Activated naive CD8-positive, alpha-beta T cell treated with anti-CD3 and anti-CD28 coated beads for 36 hours (primary cell): ENCODE measurements at regions not wholly inside any gene's neighbourhood (a gene's known extent, or its start where the extent isn't known, plus 50 kb on each side); places are given as distances from the start of the nearest gene placed in this dataset.

ENCODE experiments used
- DNase-seq: peaks from one replicate; pipeline ENCODE4 v3.0.0; 2021
- H3K27ac Mint-ChIP-seq: one replicate; pipeline ENCODE4 v1.8.0; 2022; ENCODE audit warnings: mild to moderate bottlenecking, moderate library complexity, mixed read lengths
- H3K27me3 Mint-ChIP-seq: one replicate; pipeline ENCODE4 v1.8.0; 2022; ENCODE audit warnings: mild to moderate bottlenecking, mixed read lengths
- H3K36me3 Mint-ChIP-seq: one replicate; pipeline ENCODE4 v1.8.0; 2021; ENCODE audit warnings: mild to moderate bottlenecking, mixed read lengths
- H3K4me1 Mint-ChIP-seq: one replicate; pipeline ENCODE4 v1.8.0; 2021; ENCODE audit warnings: mixed read lengths
- H3K4me3 Mint-ChIP-seq: one replicate; pipeline ENCODE4 v1.8.0; 2022; ENCODE audit warnings: mild to moderate bottlenecking, moderate library complexity, mixed read lengths
- H3K9me3 Mint-ChIP-seq: one replicate; pipeline ENCODE4 v1.8.0; 2022; ENCODE audit warnings: mixed read lengths

GRCh38 chr1:30190511-30191153 lies 532.8 kb downstream of the MATN1 start:
- Mint-ChIP-seq H3K27me3 (peaks cover 17% of the 10 kb centered on the region), H3K27ac (no peak overlapping the region), H3K4me1 (peaks cover 2% of the 10 kb centered on the region), H3K9me3 (no peaks in the 10 kb centered on the region), H3K36me3 (no peaks in the 10 kb centered on the region), H3K4me3 (no peak overlapping the region)
- no peak for DNase-seq

- DNase-seq = no peak
- H3K27me3 Mint-ChIP-seq = peaks cover 11% of the 10 kb centered on the region
- peaks cover 2% of the 10 kb centered on the region for H3K4me1 Mint-ChIP-seq
- no peak overlapping the region for H3K4me3 Mint-ChIP-seq
- H3K9me3 Mint-ChIP-seq = no peaks in the 10 kb centered on the region
- H3K27ac Mint-ChIP-seq = no peak overlapping the region
- no peaks in the 10 kb centered on the region for H3K36me3 Mint-ChIP-seq
Measured at GRCh38 chr1:30189818-30190500, 533.4 kb downstream of the MATN1 start.

DNA sequence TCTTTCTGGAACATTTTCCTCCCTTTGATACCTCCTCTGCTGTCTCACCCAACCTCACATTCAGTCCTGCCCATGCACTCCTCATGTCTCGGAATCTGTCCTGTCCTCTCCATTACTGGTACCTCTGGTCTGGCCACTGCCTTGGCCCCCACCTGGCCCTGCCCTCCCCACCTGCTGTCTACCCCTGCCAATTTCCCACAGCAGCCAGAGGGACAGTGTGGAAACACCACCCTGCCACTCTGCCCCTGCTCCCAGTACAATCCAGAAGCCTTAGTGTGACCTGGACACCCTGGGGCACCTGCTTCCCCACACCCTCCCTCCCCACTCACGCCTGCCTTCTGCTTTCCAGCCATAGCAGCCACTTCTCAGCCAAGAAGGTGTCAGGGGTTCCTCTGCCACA lies 534.4 kb downstream of the MATN1 start:
- no peak overlapping the region for H3K4me3 Mint-ChIP-seq

DNA sequence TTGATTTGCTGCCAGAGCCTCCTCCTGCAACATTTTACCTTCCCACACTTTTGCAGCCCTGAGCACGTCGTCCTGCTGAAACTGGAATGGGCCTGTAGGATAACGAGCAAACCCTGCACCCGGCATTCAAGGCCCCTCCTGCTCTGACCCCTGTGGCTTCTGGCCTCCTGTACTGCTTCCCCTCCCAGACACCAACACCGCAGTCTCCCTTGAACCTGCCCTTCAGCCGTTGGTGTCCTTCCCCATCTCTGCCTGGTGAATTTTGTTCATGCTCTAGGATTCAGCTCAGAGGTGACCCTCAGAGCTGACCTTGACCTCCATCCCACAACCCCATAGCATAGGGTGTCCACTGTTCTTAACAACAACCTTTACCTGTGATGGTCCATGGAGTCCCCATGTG lies 535.1 kb downstream of the MATN1 start:
- no peak overlapping the region for H3K4me3 Mint-ChIP-seq
- no peaks in the 10 kb centered on the region for H3K9me3 Mint-ChIP-seq
- no peak for DNase-seq
- no peaks in the 10 kb centered on the region for H3K36me3 Mint-ChIP-seq
- H3K27me3 Mint-ChIP-seq = peaks cover 10% of the 10 kb centered on the region
- peaks cover 2% of the 10 kb centered on the region for H3K4me1 Mint-ChIP-seq
- no peak overlapping the region for H3K27ac Mint-ChIP-seq

More for the DNA sequence above, 534.4 kb downstream of the MATN1 start:
- H3K36me3 Mint-ChIP-seq = no peaks in the 10 kb centered on the region
- no peak overlapping the region for H3K27ac Mint-ChIP-seq
- DNase-seq = no peak
- H3K4me1 Mint-ChIP-seq = peaks cover 2% of the 10 kb centered on the region
- peaks cover 10% of the 10 kb centered on the region for H3K27me3 Mint-ChIP-seq
- no peaks in the 10 kb centered on the region for H3K9me3 Mint-ChIP-seq

- H3K4me3 Mint-ChIP-seq = no peak overlapping the region
- no peak for DNase-seq
- H3K9me3 Mint-ChIP-seq = no peaks in the 10 kb centered on the region
- H3K4me1 Mint-ChIP-seq = peaks cover 2% of the 10 kb centered on the region
- peaks cover 10% of the 10 kb centered on the region for H3K27me3 Mint-ChIP-seq
- no peaks in the 10 kb centered on the region for H3K36me3 Mint-ChIP-seq
- no peak overlapping the region for H3K27ac Mint-ChIP-seq
Measured at GRCh38 chr1:30187413-30188023, 535.9 kb downstream of the MATN1 start.

DNA sequence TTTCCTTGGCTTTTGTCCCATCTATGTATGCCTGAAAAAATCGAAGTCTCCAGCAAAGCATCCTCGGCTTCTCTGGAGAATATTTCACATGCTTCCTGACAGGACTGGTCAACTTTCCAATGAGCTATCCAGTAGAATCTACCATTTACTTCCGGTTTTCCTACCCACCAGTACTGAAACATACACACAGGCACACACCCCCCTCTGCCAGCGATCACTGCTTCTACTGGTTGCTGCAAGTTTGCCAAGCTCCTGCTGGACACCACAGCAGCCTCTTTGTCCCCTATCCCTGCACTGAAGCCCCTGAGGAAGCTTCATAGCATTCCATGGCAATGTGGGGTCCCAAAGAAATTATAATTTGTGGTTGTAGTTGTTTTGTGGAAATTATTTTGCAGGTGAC lies 536.8 kb downstream of the MATN1 start:
- Mint-ChIP-seq H3K4me1 (peaks cover 2% of the 10 kb centered on the region), H3K36me3 (no peaks in the 10 kb centered on the region), H3K9me3 (no peaks in the 10 kb centered on the region)

GRCh38 chr1:30185809-30186208 lies 537.6 kb downstream of the MATN1 start:
- Mint-ChIP-seq H3K27ac (no peak overlapping the region), H3K4me1 (no peaks in the 10 kb centered on the region), H3K36me3 (no peaks in the 10 kb centered on the region), H3K27me3 (peaks cover 10% of the 10 kb centered on the region), H3K4me3 (no peak overlapping the region), H3K9me3 (no peaks in the 10 kb centered on the region)
- DNase-seq = no peak

More for the DNA sequence above, 536.8 kb downstream of the MATN1 start:
- no peak for DNase-seq
- H3K27ac Mint-ChIP-seq = no peak overlapping the region
- no peak overlapping the region for H3K4me3 Mint-ChIP-seq
- peaks cover 10% of the 10 kb centered on the region for H3K27me3 Mint-ChIP-seq

DNA sequence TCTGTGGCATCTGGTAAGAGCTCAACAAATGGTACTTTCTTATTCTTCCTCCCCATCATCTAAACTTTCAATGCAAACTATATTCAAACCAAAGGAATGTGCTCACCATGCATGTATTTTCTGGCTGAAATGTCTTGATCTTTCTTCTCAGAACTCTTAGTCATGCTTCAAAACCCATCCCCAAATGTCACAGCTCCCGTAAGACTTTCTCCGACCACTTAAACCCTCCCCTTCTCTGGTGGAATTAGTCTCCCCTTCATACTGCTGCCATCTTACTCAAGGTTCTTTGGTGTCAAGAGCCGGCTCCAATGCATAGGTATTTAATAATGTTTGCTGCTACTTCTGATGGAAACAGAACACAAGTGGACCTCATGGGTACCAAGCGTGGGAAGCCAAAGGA lies 538.1 kb downstream of the MATN1 start:
- no peaks in the 10 kb centered on the region for H3K4me1 Mint-ChIP-seq
- DNase-seq = no peak
- no peak overlapping the region for H3K27ac Mint-ChIP-seq
- no peak overlapping the region for H3K4me3 Mint-ChIP-seq
- no peaks in the 10 kb centered on the region for H3K36me3 Mint-ChIP-seq
- H3K9me3 Mint-ChIP-seq = no peaks in the 10 kb centered on the region
- H3K27me3 Mint-ChIP-seq = peaks cover 10% of the 10 kb centered on the region

DNA sequence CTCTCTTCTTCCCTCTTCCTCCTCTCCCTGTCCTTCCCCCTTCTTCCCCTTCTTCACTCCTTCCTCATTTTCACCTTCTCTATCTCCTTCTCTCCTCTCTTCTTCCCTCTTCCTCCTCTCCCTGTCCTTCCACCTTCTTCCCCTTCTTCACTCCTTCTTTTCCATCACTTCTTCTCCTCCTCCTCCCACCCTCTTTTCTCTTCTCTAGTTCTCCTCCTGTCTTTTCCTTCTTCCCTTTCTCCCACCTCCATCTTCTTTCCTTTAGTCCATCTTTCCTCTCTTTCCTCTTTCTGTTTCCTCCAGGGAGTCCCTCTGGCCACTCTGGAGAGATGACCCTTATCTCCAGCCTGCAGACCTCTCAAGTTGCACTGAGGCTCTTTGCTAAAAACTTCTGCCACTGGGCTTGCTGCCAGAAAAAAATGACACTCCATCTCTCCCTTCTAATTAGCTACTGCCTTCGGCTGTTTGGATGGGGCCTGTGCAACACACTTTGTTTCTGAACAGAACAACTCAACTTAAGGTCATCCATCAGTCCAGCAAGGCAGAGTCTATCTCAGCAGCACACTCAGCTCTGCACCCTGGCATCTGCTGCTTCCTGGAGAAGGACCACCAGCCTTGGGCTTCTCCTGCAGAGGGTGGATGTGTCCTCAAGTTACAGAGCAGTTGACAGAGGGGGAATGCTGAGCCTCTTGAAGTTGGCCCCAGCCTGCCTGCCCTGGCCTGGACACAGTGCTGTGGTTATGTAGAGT lies 538.8 kb downstream of the MATN1 start:
- Mint-ChIP-seq H3K9me3 (no peaks in the 10 kb centered on the region), H3K4me1 (no peaks in the 10 kb centered on the region), H3K36me3 (no peaks in the 10 kb centered on the region), H3K27ac (no peak overlapping the region), H3K4me3 (no peak overlapping the region), H3K27me3 (peaks cover 6% of the 10 kb centered on the region)
- no peak for DNase-seq

DNA sequence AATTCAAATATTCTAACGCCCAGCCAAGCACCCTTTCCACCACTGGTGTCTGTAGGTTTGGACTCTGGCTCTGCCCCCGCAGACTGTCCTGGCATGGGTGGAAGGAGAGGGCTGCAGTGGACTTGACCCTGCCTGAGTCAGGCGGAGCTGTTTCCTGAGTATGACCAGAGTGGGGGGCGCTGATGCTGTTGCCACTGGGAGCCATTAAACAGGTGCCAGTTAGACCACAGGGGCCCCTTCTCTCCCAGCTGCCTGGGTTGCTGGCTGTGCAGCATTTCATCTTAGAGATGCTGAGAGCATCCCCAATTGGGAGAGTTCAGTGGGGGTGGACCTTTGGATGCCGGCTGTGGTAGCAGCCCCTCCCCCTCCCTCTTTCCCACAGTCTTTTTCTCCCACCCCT lies 539.5 kb downstream of the MATN1 start:
- H3K36me3 Mint-ChIP-seq = peaks cover 2% of the 10 kb centered on the region
- H3K4me3 Mint-ChIP-seq = no peak overlapping the region
- no peak for DNase-seq
- no peak overlapping the region for H3K27ac Mint-ChIP-seq
- no peaks in the 10 kb centered on the region for H3K4me1 Mint-ChIP-seq
- H3K27me3 Mint-ChIP-seq = peaks cover 4% of the 10 kb centered on the region
- peaks cover 3% of the 10 kb centered on the region for H3K9me3 Mint-ChIP-seq

- no peak for DNase-seq
- no peak overlapping the region for H3K4me3 Mint-ChIP-seq
- H3K4me1 Mint-ChIP-seq = no peaks in the 10 kb centered on the region
Measured at GRCh38 chr1:30183006-30183405, 540.4 kb downstream of the MATN1 start.

DNA sequence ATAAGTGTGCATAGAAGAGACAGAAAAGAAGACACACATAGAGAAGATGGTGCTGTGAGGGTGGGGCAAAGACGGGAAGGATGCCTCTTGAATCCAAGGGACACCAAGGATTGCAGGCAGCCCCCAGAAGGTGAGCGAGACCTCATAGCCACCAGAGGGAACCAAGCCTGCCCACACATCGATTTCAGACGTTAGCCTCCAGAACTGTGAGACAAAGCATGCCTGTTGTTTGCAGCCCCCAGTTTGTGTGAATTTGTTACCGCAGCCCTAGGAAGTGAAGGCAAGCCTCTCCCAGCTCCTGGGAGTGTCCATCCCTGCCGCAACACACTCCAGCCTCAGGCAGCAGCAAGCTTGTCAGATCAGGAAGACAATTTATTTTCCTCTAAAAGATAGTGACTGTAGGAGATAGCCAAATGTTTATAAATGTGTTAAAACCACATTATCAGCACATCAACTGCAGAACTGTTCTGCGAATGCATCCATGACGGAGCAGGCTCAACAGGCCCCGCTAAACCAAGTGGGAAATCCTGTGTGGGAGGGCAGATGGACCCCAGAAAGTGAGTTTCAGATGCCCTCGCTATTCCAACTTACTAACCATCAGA lies 543.3 kb downstream of the MATN1 start:
- Mint-ChIP-seq H3K4me3 (no peak overlapping the region), H3K27ac (no peak overlapping the region)

More at GRCh38 chr1:30183006-30183405, 540.4 kb downstream of the MATN1 start:
- no peak overlapping the region for H3K27ac Mint-ChIP-seq
- H3K36me3 Mint-ChIP-seq = peaks cover 2% of the 10 kb centered on the region
- H3K9me3 Mint-ChIP-seq = peaks cover 3% of the 10 kb centered on the region
- H3K27me3 Mint-ChIP-seq = peaks cover 2% of the 10 kb centered on the region

GRCh38 chr1:30176477-30176876 lies 546.9 kb downstream of the MATN1 start:
- H3K4me3 Mint-ChIP-seq = no peak overlapping the region
- no peak overlapping the region for H3K27ac Mint-ChIP-seq
- H3K4me1 Mint-ChIP-seq = no peaks in the 10 kb centered on the region
- no peak for DNase-seq
- H3K36me3 Mint-ChIP-seq = peaks cover 2% of the 10 kb centered on the region
- peaks cover 10% of the 10 kb centered on the region for H3K27me3 Mint-ChIP-seq
- peaks cover 3% of the 10 kb centered on the region for H3K9me3 Mint-ChIP-seq

More for the DNA sequence above, 543.3 kb downstream of the MATN1 start:
- DNase-seq = no peak
- Mint-ChIP-seq H3K9me3 (peaks cover 3% of the 10 kb centered on the region), H3K27me3 (peaks cover 10% of the 10 kb centered on the region), H3K4me1 (no peaks in the 10 kb centered on the region), H3K36me3 (peaks cover 2% of the 10 kb centered on the region)

GRCh38 chr1:30174499-30174898 lies 548.9 kb downstream of the MATN1 start:
- Mint-ChIP-seq H3K36me3 (peaks cover 2% of the 10 kb centered on the region), H3K9me3 (peaks cover 3% of the 10 kb centered on the region), H3K27me3 (peaks cover 10% of the 10 kb centered on the region), H3K4me3 (no peak overlapping the region), H3K4me1 (no peaks in the 10 kb centered on the region), H3K27ac (no peak overlapping the region)
- no peak for DNase-seq

DNA sequence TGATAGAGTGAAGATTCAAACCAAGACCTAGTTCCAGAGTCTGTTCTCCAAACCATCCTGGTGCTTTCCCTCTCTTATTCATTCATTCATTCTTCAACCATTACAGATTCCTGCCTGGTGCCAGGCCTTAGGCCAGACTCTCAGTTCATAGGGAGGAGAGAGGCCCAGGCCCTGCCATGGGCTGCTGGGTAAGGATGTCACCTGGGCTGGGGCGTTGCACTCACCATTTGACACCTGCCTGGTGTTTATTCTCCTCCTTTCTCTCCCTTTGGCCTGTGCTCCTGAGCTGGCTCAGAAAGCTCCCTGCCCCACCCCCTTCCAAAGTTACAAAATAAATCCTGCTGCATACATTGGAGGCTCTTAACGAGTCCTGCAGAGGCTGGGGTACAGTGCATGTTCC lies 549.8 kb downstream of the MATN1 start:
- H3K4me3 Mint-ChIP-seq = no peak overlapping the region
- no peaks in the 10 kb centered on the region for H3K9me3 Mint-ChIP-seq
- H3K36me3 Mint-ChIP-seq = no peaks in the 10 kb centered on the region
- H3K27ac Mint-ChIP-seq = no peak overlapping the region
- no peak for DNase-seq
- H3K4me1 Mint-ChIP-seq = no peaks in the 10 kb centered on the region
- H3K27me3 Mint-ChIP-seq = peaks cover 10% of the 10 kb centered on the region
